Endothelial cell (in vitro differentiated cells): ENCODE measurements at regions not wholly inside any gene's neighbourhood (a gene's known extent, or its start where the extent isn't known, plus 50 kb on each side); places are given as distances from the start of the nearest gene placed in this dataset.

Experiments
- DNase-seq: peaks from one replicate; pipeline ENCODE4 v3.0.0; 2021; ENCODE audit warnings: low spot score
- H3K27ac Mint-ChIP-seq: one replicate; pipeline ENCODE4 v1.8.0; 2021; ENCODE audit warnings: mixed read lengths, inconsistent platforms; ENCODE audit not compliant: unreplicated experiment
- H3K27me3 Mint-ChIP-seq: one replicate; pipeline ENCODE4 v1.8.0; 2021; ENCODE audit warnings: mild to moderate bottlenecking, moderate library complexity, mixed read lengths, inconsistent platforms; ENCODE audit not compliant: unreplicated experiment
- H3K36me3 Mint-ChIP-seq: one replicate; pipeline ENCODE4 v1.8.0; 2021; ENCODE audit warnings: mild to moderate bottlenecking, low read depth, mixed read lengths, inconsistent platforms; ENCODE audit not compliant: unreplicated experiment
- H3K4me1 Mint-ChIP-seq: one replicate; pipeline ENCODE4 v1.8.0; 2021; ENCODE audit warnings: mild to moderate bottlenecking, mixed read lengths, inconsistent platforms; ENCODE audit not compliant: unreplicated experiment
- H3K4me3 Mint-ChIP-seq: one replicate; pipeline ENCODE4 v1.8.0; 2021; ENCODE audit warnings: mild to moderate bottlenecking, mixed read lengths, inconsistent platforms; ENCODE audit not compliant: unreplicated experiment
- H3K9me3 Mint-ChIP-seq: one replicate; pipeline ENCODE4 v1.8.0; 2021; ENCODE audit warnings: mixed read lengths, inconsistent platforms; ENCODE audit not compliant: unreplicated experiment
- TF ChIP-seq, protein P1 (sequence below): fragments of 200-600 bp; sonication (generic); IDR thresholded peaks from one replicate; pipeline ENCODE4 v1.5.0; 2021; ENCODE audit warnings: antibody characterized with exemption; ENCODE audit not compliant: unreplicated experiment

GRCh38 chr1:30809514-30810263 lies 52.1 kb upstream of the LAPTM5 start:
- H3K27ac Mint-ChIP-seq, result no peak overlapping the region

DNA sequence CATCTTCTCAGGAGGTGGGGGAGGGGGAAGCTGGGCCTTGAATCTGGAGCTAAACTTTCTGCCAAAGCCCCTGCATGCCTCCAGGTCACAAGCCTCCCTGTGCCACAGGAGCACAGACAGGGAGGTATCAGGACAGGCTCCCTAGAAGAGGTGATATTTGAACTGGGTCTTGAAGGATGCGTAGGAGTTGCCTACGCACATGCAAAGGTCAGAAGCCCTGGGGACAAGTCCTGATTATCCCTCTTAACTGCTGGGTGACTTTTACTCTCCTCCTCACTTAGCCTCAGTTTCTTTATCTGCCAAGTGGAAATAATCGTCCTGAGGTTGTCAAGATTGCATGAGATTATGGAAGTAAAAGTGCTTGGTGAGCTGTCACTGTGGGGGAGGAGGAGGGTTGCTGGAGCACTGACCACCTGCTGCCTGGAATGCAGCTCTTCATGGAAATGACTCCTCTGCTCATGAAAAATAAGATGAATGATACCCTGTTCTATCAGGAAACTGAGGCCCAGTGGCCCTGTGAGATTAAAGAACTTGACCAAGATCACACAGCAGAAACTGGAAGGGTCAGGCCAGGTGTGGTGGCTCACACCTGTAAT lies 50.6 kb upstream of the LAPTM5 start:
- TF ChIP-seq, protein P1, sequence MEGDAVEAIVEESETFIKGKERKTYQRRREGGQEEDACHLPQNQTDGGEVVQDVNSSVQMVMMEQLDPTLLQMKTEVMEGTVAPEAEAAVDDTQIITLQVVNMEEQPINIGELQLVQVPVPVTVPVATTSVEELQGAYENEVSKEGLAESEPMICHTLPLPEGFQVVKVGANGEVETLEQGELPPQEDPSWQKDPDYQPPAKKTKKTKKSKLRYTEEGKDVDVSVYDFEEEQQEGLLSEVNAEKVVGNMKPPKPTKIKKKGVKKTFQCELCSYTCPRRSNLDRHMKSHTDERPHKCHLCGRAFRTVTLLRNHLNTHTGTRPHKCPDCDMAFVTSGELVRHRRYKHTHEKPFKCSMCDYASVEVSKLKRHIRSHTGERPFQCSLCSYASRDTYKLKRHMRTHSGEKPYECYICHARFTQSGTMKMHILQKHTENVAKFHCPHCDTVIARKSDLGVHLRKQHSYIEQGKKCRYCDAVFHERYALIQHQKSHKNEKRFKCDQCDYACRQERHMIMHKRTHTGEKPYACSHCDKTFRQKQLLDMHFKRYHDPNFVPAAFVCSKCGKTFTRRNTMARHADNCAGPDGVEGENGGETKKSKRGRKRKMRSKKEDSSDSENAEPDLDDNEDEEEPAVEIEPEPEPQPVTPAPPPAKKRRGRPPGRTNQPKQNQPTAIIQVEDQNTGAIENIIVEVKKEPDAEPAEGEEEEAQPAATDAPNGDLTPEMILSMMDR, result no peak
- H3K27me3 Mint-ChIP-seq, result peaks cover 14% of the 10 kb centered on the region
- H3K4me3 Mint-ChIP-seq, result no peak overlapping the region
- peaks cover 22% of the 10 kb centered on the region for H3K4me1 Mint-ChIP-seq
- H3K36me3 Mint-ChIP-seq, result no peaks in the 10 kb centered on the region
- no peaks in the 10 kb centered on the region for H3K9me3 Mint-ChIP-seq
- no peak for DNase-seq
- H3K27ac Mint-ChIP-seq, result no peak overlapping the region

More at GRCh38 chr1:30809514-30810263, 52.1 kb upstream of the LAPTM5 start:
- TF ChIP-seq, protein P1, result no peak
- Mint-ChIP-seq H3K27me3 (peaks cover 6% of the 10 kb centered on the region), H3K36me3 (no peaks in the 10 kb centered on the region), H3K4me3 (peak overlapping the region; percentile 33), H3K9me3 (no peaks in the 10 kb centered on the region), H3K4me1 (peaks cover 22% of the 10 kb centered on the region)
- DNase-seq, result no peak

GRCh38 chr1:30807318-30808066 lies 49.9 kb upstream of the LAPTM5 start:
- TF ChIP-seq, protein P1, result no peak
- Mint-ChIP-seq H3K9me3 (no peaks in the 10 kb centered on the region), H3K27me3 (peaks cover 14% of the 10 kb centered on the region), H3K4me3 (no peak overlapping the region), H3K4me1 (peaks cover 22% of the 10 kb centered on the region), H3K27ac (no peak overlapping the region), H3K36me3 (no peaks in the 10 kb centered on the region)
- DNase-seq, result no peak
